Smooth muscle cell (in vitro differentiated cells): ENCODE measurements at regions not wholly inside any gene's neighbourhood (a gene's known extent, or its start where the extent isn't known, plus 50 kb on each side); places are given as distances from the start of the nearest gene placed in this dataset.

ENCODE experiments used
- DNase-seq: peaks from one replicate; lab custom pipeline; 2025; ENCODE audit not compliant: unreplicated experiment; lab: John Stamatoyannopoulos, UW
- H2AFZ ChIP-seq: fragments of 200-600 bp; sonication (generic); 2 replicates; pipeline ENCODE4 v1.6.0; 2016; ENCODE audit warnings: antibody characterized with exemption, low read depth, mild to moderate bottlenecking
- H3F3A ChIP-seq: fragments of 200-600 bp; sonication (generic); 2 replicates; pipeline ENCODE4 v1.6.0; 2017; ENCODE audit warnings: antibody characterized with exemption, low read depth
- H3K27ac ChIP-seq: fragments of 200-600 bp; sonication (generic); 2 replicates; pipeline ENCODE4 v1.5.1; 2016; ENCODE audit warnings: low read depth, mild to moderate bottlenecking
- H3K27me3 ChIP-seq: fragments of 200-600 bp; sonication (generic); 2 replicates; pipeline ENCODE4 v1.6.1; 2016; ENCODE audit warnings: low read depth, mild to moderate bottlenecking
- H3K36me3 ChIP-seq: fragments of 200-600 bp; sonication (generic); 2 replicates; pipeline ENCODE4 v1.5.1; 2016; ENCODE audit warnings: low read depth
- H3K4me1 ChIP-seq: fragments of 200-600 bp; sonication (generic); 2 replicates; pipeline ENCODE4 v1.5.1; 2016; ENCODE audit warnings: low read depth
- H3K4me2 ChIP-seq: fragments of 200-600 bp; sonication (generic); 2 replicates; pipeline ENCODE4 v1.6.0; 2016; ENCODE audit warnings: mild to moderate bottlenecking
- H3K4me3 ChIP-seq: fragments of 200-600 bp; sonication (generic); 2 replicates; pipeline ENCODE4 v1.5.1; 2016; ENCODE audit warnings: mild to moderate bottlenecking
- H3K79me2 ChIP-seq: fragments of 200-600 bp; sonication (generic); 2 replicates; pipeline ENCODE4 v1.6.0; 2016; ENCODE audit warnings: low read depth, mild to moderate bottlenecking
- H3K9ac ChIP-seq: fragments of 200-600 bp; sonication (generic); 2 replicates; pipeline ENCODE4 v1.6.0; 2016; ENCODE audit warnings: low read depth
- H3K9me3 ChIP-seq: fragments of 200-600 bp; sonication (generic); replicated peaks from 2 replicates; pipeline ENCODE4 v1.5.1; 2016; ENCODE audit warnings: low read depth
- H4K20me1 ChIP-seq: fragments of 200-600 bp; sonication (generic); 2 replicates; pipeline ENCODE4 v1.6.0; 2016; ENCODE audit warnings: low read depth
- CTCF ChIP-seq: fragments of 200-600 bp; sonication (generic); IDR thresholded peaks from 2 replicates; pipeline ENCODE4 v1.5.1; 2017; ENCODE audit warnings: borderline replicate concordance, mild to moderate bottlenecking, antibody characterized with exemption; ENCODE audit not compliant: insufficient read depth, poor library complexity, severe bottlenecking
- WGBS: methylation state at CpG from one replicate; pipeline ENCODE4 v1.1.7; 2016; ENCODE audit warnings: low lambda C conversion rate; 5-methylcytosine and 5-hydroxymethylcytosine counted together

GRCh38 chrX:4450177-4450576, 736.7 kb upstream of the PRKX start:
- Histone ChIP-seq H3K4me2 (no peak overlapping the region), H2AFZ (no peak overlapping the region), H3K4me3 (no peak overlapping the region), H3K9me3 (no peaks in the 10 kb centered on the region), H3K79me2 (no peaks in the 10 kb centered on the region), H3K27me3 (no peaks in the 10 kb centered on the region), H3K36me3 (no peaks in the 10 kb centered on the region), H3K27ac (no peak overlapping the region), H3K9ac (no peak overlapping the region), H3K4me1 (no peaks in the 10 kb centered on the region), H4K20me1 (no peaks in the 10 kb centered on the region), H3F3A (no peaks in the 10 kb centered on the region)
- no peak for TF ChIP-seq CTCF
- 90% methylated on average over 2 of the region's 2 CpGs for WGBS
- no peak for DNase-seq

GRCh38 chrX:4435905-4436304, 722.5 kb upstream of the PRKX start:
- no peaks in the 10 kb centered on the region for H3F3A ChIP-seq
- no peaks in the 10 kb centered on the region for H3K79me2 ChIP-seq
- no peak overlapping the region for H3K4me2 ChIP-seq
- H3K36me3 ChIP-seq, result no peaks in the 10 kb centered on the region
- TF ChIP-seq CTCF, result no peak
- H3K27ac ChIP-seq, result no peak overlapping the region
- no peak overlapping the region for H3K9ac ChIP-seq
- no peak for DNase-seq
- H3K9me3 ChIP-seq, result no peaks in the 10 kb centered on the region
- no peaks in the 10 kb centered on the region for H4K20me1 ChIP-seq
- 25% methylated on average over 4 of the region's 4 CpGs for WGBS
- H2AFZ ChIP-seq, result peak overlapping the region; percentile 56
- H3K4me1 ChIP-seq, result no peaks in the 10 kb centered on the region
- H3K27me3 ChIP-seq, result no peaks in the 10 kb centered on the region
- no peak overlapping the region for H3K4me3 ChIP-seq

GRCh38 chrX:4397471-4397870, 684.0 kb upstream of the PRKX start:
- TF ChIP-seq CTCF, result no peak
- Histone ChIP-seq H3K79me2 (no peaks in the 10 kb centered on the region), H3K9me3 (no peaks in the 10 kb centered on the region), H3K9ac (no peak overlapping the region), H3K4me3 (no peak overlapping the region), H2AFZ (no peak overlapping the region), H4K20me1 (no peaks in the 10 kb centered on the region), H3K4me2 (peak overlapping the region; percentile 11), H3F3A (no peaks in the 10 kb centered on the region), H3K27ac (peak overlapping the region; percentile 54), H3K27me3 (no peaks in the 10 kb centered on the region), H3K4me1 (no peaks in the 10 kb centered on the region), H3K36me3 (no peaks in the 10 kb centered on the region)
- no peak for DNase-seq
- WGBS, result 25% methylated on average over 2 of the region's 2 CpGs

DNA sequence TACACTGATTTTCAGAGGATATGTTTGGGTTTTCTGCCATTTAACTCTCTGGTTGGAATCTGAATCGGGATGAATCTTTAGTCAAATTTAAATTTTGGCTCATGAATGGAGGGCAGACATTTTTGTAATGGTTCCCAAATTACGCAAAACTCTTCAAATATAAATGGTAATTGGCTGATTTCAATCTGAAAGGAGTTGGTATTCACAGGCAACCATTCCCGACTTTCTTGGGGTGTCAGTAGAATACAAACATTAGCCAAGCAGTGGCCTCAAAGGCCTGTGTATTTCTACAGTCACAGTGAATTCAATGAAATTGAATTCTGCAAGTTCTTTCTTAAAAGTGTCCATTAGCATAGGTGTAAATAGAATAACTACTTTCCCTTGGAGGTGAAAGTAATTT, 668.8 kb upstream of the PRKX start:
- 54% methylated on average over 3 of the region's 3 CpGs for WGBS
- no peaks in the 10 kb centered on the region for H3K27me3 ChIP-seq

More for the DNA sequence above, 668.8 kb upstream of the PRKX start:
- no peaks in the 10 kb centered on the region for H3K4me1 ChIP-seq
- no peak overlapping the region for H3K9ac ChIP-seq
- DNase-seq, result no peak
- H3K4me2 ChIP-seq, result no peak overlapping the region
- H3F3A ChIP-seq, result no peaks in the 10 kb centered on the region
- H3K4me3 ChIP-seq, result no peak overlapping the region
- no peak overlapping the region for H3K27ac ChIP-seq
- no peaks in the 10 kb centered on the region for H3K9me3 ChIP-seq
- no peaks in the 10 kb centered on the region for H3K36me3 ChIP-seq
- no peak overlapping the region for H2AFZ ChIP-seq
- no peaks in the 10 kb centered on the region for H3K79me2 ChIP-seq
- TF ChIP-seq CTCF, result no peak
- no peaks in the 10 kb centered on the region for H4K20me1 ChIP-seq
